ENCODE measurements at regions not wholly inside any gene's neighbourhood (a gene's known extent, or its start where the extent isn't known, plus 50 kb on each side); places are given as distances from the start of the nearest gene placed in this dataset.

DNA sequence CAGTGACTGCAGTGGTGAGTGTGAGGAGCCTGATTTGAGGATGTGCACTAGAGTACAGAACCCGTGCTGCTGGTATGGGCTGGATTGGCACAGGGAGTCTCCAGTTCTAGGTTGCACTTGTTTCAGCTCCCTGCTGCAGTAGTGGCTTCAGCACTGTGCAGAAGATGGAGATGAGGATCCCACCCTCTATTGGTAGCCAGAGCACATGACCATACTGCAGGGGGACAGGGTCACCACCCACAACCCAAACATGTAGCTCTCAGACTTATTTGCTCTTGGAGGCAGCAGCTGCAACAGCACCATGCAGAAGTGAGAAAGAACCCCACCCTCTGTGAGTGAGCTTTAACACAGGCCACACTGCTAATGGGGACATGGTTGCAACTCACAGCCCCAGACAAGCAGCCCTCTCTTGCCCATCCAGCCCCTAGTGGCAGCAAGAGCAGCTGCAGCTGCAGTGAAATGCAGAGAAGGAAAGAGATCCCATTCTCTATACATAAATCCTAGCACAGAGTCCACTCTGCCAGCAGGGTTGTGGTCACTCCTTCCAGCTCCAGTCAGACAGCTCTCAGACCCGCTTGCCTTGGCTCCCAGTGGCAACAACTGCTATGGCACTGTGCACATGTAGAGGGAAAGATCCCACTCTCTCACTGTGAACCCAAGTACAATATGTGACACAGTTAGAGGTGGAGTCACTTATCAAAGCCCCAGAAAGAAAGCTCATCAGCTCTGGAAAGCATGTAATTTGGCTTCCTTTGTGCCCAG, 51.4 kb upstream of the SCIN start:
- DNase-seq (ENCODE audit: low spot score) = peak; percentile 49

DNA sequence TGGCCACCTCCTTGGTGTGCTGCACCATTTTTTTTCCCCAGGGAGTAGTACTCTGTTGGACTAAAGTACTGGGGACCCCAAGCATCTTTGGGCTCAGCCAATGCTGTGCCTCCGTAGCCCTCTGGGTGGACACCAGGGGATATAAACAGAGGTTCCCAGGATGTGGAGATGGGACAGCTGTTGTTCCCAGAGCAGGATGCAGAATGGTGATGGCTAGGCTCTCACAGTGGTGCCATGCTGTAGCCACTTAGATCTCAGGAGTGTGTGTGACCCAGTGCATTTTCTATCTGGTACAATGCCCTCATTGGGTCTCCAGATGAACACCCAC, 50.9 kb upstream of the SCIN start:
- no peak for DNase-seq (ENCODE audit: low spot score)

All from SW480 (cell line).